CD14-positive monocyte (primary cell): ENCODE measurements at regions not wholly inside any gene's neighbourhood (a gene's known extent, or its start where the extent isn't known, plus 50 kb on each side); places are given as distances from the start of the nearest gene placed in this dataset.

Source experiments
- DNase-seq, 3 donors: peaks; one replicate each; pipeline ENCODE4 v3.0.0-alpha.2; 2011 to 2022
- H2AFZ ChIP-seq: 2 replicates; pipeline ENCODE4 v1.6.0; 2012; ENCODE audit warnings: mild to moderate bottlenecking, low read depth, low read length, inconsistent platforms; ENCODE audit not compliant: insufficient read depth, poor library complexity, severe bottlenecking
- H3K27ac ChIP-seq, 2 donors: 1 replicate in 1 of 2; 2 replicates in 1 of 2; pipeline ENCODE4 v1.5.1; 2012 to 2013; ENCODE audit warnings: low read length in 2 of 2, control low read depth in 1 of 2, inconsistent platforms in 1 of 2, low read depth in 1 of 2, mild to moderate bottlenecking in 1 of 2
- H3K27me3 ChIP-seq, 2 donors: one replicate each; pipeline versions ENCODE4 v1.6.0 to v1.6.1; 2011 to 2013; ENCODE audit warnings: low read length in 2 of 2; ENCODE audit not compliant: control insufficient read depth in 2 of 2, insufficient read depth in 2 of 2
- H3K36me3 ChIP-seq, 2 donors: replicated peaks in 1 of 2; 1 replicate in 1 of 2; 2 replicates in 1 of 2; pipeline versions ENCODE4 v1.5.1 to v1.6.1; 2012 to 2013; ENCODE audit warnings: low read length in 2 of 2, control low read depth in 1 of 2, inconsistent platforms in 1 of 2, mild to moderate bottlenecking in 1 of 2; ENCODE audit not compliant: insufficient read depth in 2 of 2, control insufficient read depth in 1 of 2
- H3K4me1 ChIP-seq, 2 donors: 1 replicate in 1 of 2; 2 replicates in 1 of 2; pipeline versions ENCODE4 v1.5.1 to v1.6.1; 2012 to 2013; ENCODE audit warnings: low read length in 2 of 2, control low read depth in 1 of 2, inconsistent platforms in 1 of 2, mild to moderate bottlenecking in 1 of 2, moderate library complexity in 1 of 2; ENCODE audit not compliant: insufficient read depth in 2 of 2, control insufficient read depth in 1 of 2
- H3K4me2 ChIP-seq: replicated peaks from 2 replicates; pipeline ENCODE3; 2012; ENCODE audit warnings: low read length, moderate library complexity, mild to moderate bottlenecking; ENCODE audit not compliant: poor library complexity, severe bottlenecking; ENCODE audit errors: extremely low read depth
- H3K4me3 ChIP-seq, 3 experiments: fragments of 200-600 bp in 1 of 3; sonication (generic) in 1 of 3; replicated peaks in 1 of 3; 1 replicate in 2 of 3; 2 replicates in 1 of 3; pipeline ENCODE4 v1.5.1; 2011 to 2013; ENCODE audit warnings: low read length in 3 of 3, mild to moderate bottlenecking in 3 of 3, control low read depth in 2 of 3, low read depth in 2 of 3, inconsistent platforms in 1 of 3, moderate library complexity in 1 of 3
- H3K79me2 ChIP-seq: 2 replicates; pipeline ENCODE4 v1.6.0; 2012; ENCODE audit warnings: mild to moderate bottlenecking, control low read depth, inconsistent platforms, low read length, moderate library complexity; ENCODE audit not compliant: insufficient read depth
- H3K9ac ChIP-seq: 2 replicates; pipeline ENCODE4 v1.6.0; 2017; ENCODE audit warnings: low read length, mild to moderate bottlenecking; ENCODE audit not compliant: insufficient read depth, poor library complexity, severe bottlenecking
- H3K9me3 ChIP-seq, 2 donors: replicated peaks in 1 of 2; 1 replicate in 1 of 2; 2 replicates in 1 of 2; pipeline versions ENCODE4 v1.5.1 to v1.6.1; 2012 to 2013; ENCODE audit warnings: low read length in 2 of 2, control low read depth in 1 of 2; ENCODE audit not compliant: control insufficient read depth in 1 of 2, insufficient read depth in 1 of 2
- H4K20me1 ChIP-seq: 2 replicates; pipeline ENCODE4 v1.6.0; 2012; ENCODE audit warnings: mild to moderate bottlenecking, low read length, control low read depth, moderate library complexity; ENCODE audit not compliant: insufficient read depth
- H3K27ac Mint-ChIP-seq, 7 donors: one replicate each; pipeline ENCODE4 v1.8.0; 2020; ENCODE audit warnings: mild to moderate bottlenecking in 7 of 7, mixed read lengths in 7 of 7, moderate library complexity in 6 of 7, inconsistent platforms in 2 of 7
- H3K27me3 Mint-ChIP-seq, 3 donors: one replicate each; pipeline ENCODE4 v1.8.0; 2021 to 2022; ENCODE audit warnings: low read depth in 3 of 3, mild to moderate bottlenecking in 3 of 3, mixed read lengths in 3 of 3, moderate library complexity in 3 of 3, inconsistent platforms in 1 of 3
- H3K36me3 Mint-ChIP-seq, 2 donors: one replicate each; pipeline ENCODE4 v1.8.0; 2020; ENCODE audit warnings: mixed read lengths in 2 of 2, inconsistent platforms in 1 of 2, mild to moderate bottlenecking in 1 of 2
- H3K4me1 Mint-ChIP-seq: one replicate; pipeline ENCODE4 v1.8.0; 2020; ENCODE audit warnings: mild to moderate bottlenecking, mixed read lengths
- H3K4me3 Mint-ChIP-seq, 2 donors: one replicate each; pipeline ENCODE4 v1.8.0; 2020; ENCODE audit warnings: mild to moderate bottlenecking in 2 of 2, mixed read lengths in 2 of 2, moderate library complexity in 1 of 2
- H3K9me3 Mint-ChIP-seq, 7 donors: one replicate each; pipeline ENCODE4 v1.8.0; 2020 to 2022; ENCODE audit warnings: mixed read lengths in 7 of 7, mild to moderate bottlenecking in 6 of 7, moderate library complexity in 6 of 7, inconsistent platforms in 2 of 7
- CTCF ChIP-seq: fragments of 200-600 bp; IDR thresholded peaks from one replicate; pipeline ENCODE4 v1.8.0; 2022; ENCODE audit warnings: antibody characterized with exemption, mild to moderate bottlenecking
- WGBS: methylation state at CpG from one replicate; pipeline ENCODE4 v1.1.5; 2013; ENCODE audit warnings: missing lambda C conversion rate; ENCODE audit not compliant: insufficient coverage; 5-methylcytosine and 5-hydroxymethylcytosine counted together
- intact Hi-C, 2 donors: fragments of 100-400 bp; cut with micrococcal nuclease; formaldehyde crosslinking; loops; one replicate each; pipeline versions ENCODE4 v1.15.0 to v1.15.1; 2023

GRCh38 chr21:38570596-38570995 is 72.3 kb upstream of the ERG start:
- no peak for TF ChIP-seq CTCF
- DNase-seq, result no peak
- no peak overlapping the region for H3K27ac Mint-ChIP-seq
- no peaks in the 10 kb centered on the region for H3K36me3 ChIP-seq
- H3K27me3 Mint-ChIP-seq, result peaks cover 0 to 2% (median 2%) of the 10 kb centered on the region in 3 donors
- H3K4me2 ChIP-seq, result no peak overlapping the region
- H3K9me3 Mint-ChIP-seq, result peaks cover 0 to 3% (median 2%) of the 10 kb centered on the region in 7 donors
- no peaks in the 10 kb centered on the region for H4K20me1 ChIP-seq
- intact Hi-C loops, result no loop called here
- H3K4me1 Mint-ChIP-seq, result no peaks in the 10 kb centered on the region
- H2AFZ ChIP-seq, result no peak overlapping the region
- H3K9ac ChIP-seq, result no peak overlapping the region
- no peak overlapping the region for H3K27ac ChIP-seq
- H3K4me3 Mint-ChIP-seq, result no peak overlapping the region
- H3K79me2 ChIP-seq, result no peaks in the 10 kb centered on the region
- no peaks in the 10 kb centered on the region for H3K27me3 ChIP-seq
- H3K9me3 ChIP-seq, result no peaks in the 10 kb centered on the region
- no peaks in the 10 kb centered on the region for H3K36me3 Mint-ChIP-seq
- H3K4me1 ChIP-seq, result no peaks in the 10 kb centered on the region
- no peak overlapping the region for H3K4me3 ChIP-seq
- 100% methylated on average over 3 of the region's 6 CpGs for WGBS

- Histone ChIP-seq H3K36me3 (no peaks in the 10 kb centered on the region), H3K4me1 (no peaks in the 10 kb centered on the region), H3K27ac (no peak overlapping the region), H3K27me3 (no peaks in the 10 kb centered on the region), H3K4me3 (no peak overlapping the region), H3K9me3 (no peaks in the 10 kb centered on the region), H3K9ac (no peak overlapping the region), H3K79me2 (no peaks in the 10 kb centered on the region), H2AFZ (no peak overlapping the region), H4K20me1 (no peaks in the 10 kb centered on the region), H3K4me2 (no peak overlapping the region)
- Mint-ChIP-seq H3K36me3 (no peaks in the 10 kb centered on the region), H3K27ac (no peak overlapping the region), H3K27me3 (peaks cover 0 to 3% (median 2%) of the 10 kb centered on the region in 3 donors), H3K9me3 (peaks cover 0 to 3% (median 0%) of the 10 kb centered on the region in 7 donors), H3K4me3 (no peak overlapping the region), H3K4me1 (no peaks in the 10 kb centered on the region)
- no peak for DNase-seq
- WGBS, result 100% methylated on average over 1 of the region's 9 CpGs
- no peak for TF ChIP-seq CTCF
- intact Hi-C loops, result no loop called here
These were observed 76.8 kb upstream of the ERG start for GRCh38 chr21:38574895-38575575.
